Adipocyte (in vitro differentiated cells): ENCODE measurements at regions not wholly inside any gene's neighbourhood (a gene's known extent, or its start where the extent isn't known, plus 50 kb on each side); places are given as distances from the start of the nearest gene placed in this dataset.
A peak's percentile ranks its signal among the peaks of the same experiment; 100 is the strongest.
"Not testable (repeated sequence)": the region's sequence is repeated elsewhere in the genome, so short reads cannot be mapped to it uniquely, and the experiment has no call there.

Experiments used
- DNase-seq: peaks from one replicate; pipeline ENCODE4 v3.0.0-alpha.2; 2015; ENCODE audit warnings: low read depth
- H3K27me3 ChIP-seq: replicated peaks from 2 replicates; pipeline ENCODE4 v1.7.0; 2013; ENCODE audit warnings: mild to moderate bottlenecking, low read length, moderate library complexity; ENCODE audit not compliant: control insufficient read depth, insufficient read depth
- H3K36me3 ChIP-seq: 2 replicates; pipeline ENCODE4 v1.7.0; 2013; ENCODE audit warnings: low read length, mild to moderate bottlenecking, moderate library complexity; ENCODE audit not compliant: control insufficient read depth, insufficient read depth, severe bottlenecking
- H3K4me1 ChIP-seq: 2 replicates; pipeline ENCODE4 v1.7.0; 2013; ENCODE audit warnings: mild to moderate bottlenecking, low read length, moderate library complexity; ENCODE audit not compliant: control insufficient read depth, insufficient read depth
- H3K4me3 ChIP-seq: 2 replicates; pipeline ENCODE4 v1.7.0; 2013; ENCODE audit warnings: mild to moderate bottlenecking, low read length, moderate library complexity
- H3K9ac ChIP-seq: 2 replicates; pipeline ENCODE4 v1.7.0; 2013; ENCODE audit warnings: mild to moderate bottlenecking, low read length, moderate library complexity
- H3K9me3 ChIP-seq: 2 replicates; pipeline ENCODE4 v1.7.0; 2013; ENCODE audit warnings: mild to moderate bottlenecking, low read length, moderate library complexity; ENCODE audit not compliant: control insufficient read depth

DNA sequence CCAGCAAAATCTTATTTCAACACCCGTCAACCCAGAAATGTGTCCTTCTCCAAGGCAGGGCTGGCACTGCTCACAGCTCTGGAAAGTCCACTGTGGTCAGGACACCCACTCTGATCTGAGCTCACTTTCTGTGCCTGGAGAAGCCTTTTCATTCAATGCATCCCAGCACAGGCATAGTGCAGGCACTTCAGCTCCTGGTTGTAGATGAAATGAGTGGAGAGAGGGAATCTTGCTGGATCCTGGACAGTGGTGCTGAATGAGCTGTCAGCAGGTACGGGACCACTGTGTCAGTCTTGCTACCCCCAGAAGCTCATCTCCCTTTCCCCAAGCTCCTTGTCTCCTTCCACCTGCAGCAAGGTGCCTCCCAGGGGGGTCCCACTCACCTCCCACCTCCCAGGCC, 86.1 kb upstream of the SALL1 start:
- no peaks in the 10 kb centered on the region for H3K4me1 ChIP-seq
- no peaks in the 10 kb centered on the region for H3K9me3 ChIP-seq
- H3K36me3 ChIP-seq, result no peaks in the 10 kb centered on the region
- no peak for DNase-seq
- no peaks in the 10 kb centered on the region for H3K27me3 ChIP-seq
- H3K4me3 ChIP-seq, result no peak overlapping the region
- H3K9ac ChIP-seq, result no peak overlapping the region

DNA sequence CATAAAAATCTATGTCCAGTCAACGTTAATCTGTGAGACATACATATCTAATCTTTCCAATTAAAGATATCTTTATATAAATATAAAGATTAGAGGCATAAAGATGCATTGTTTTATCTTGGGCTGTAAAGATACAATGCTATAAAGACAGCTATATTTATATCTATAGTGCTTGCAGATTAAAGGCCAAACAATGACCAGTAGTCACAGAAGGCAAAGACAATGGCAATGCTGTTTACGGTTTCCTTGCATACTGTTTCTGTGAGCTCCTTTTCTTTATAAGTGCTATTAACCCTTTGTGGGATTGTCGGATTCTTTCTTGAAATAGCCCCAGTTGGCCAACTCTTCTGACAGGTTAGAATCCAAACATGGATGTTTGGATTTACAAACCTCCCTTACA, 85.5 kb upstream of the SALL1 start:
- no peaks in the 10 kb centered on the region for H3K27me3 ChIP-seq
- H3K9me3 ChIP-seq, result no peaks in the 10 kb centered on the region
- no peak overlapping the region for H3K4me3 ChIP-seq
- H3K4me1 ChIP-seq, result peaks cover 2% of the 10 kb centered on the region
- no peak overlapping the region for H3K9ac ChIP-seq
- H3K36me3 ChIP-seq, result no peaks in the 10 kb centered on the region
- DNase-seq, result no peak

DNA sequence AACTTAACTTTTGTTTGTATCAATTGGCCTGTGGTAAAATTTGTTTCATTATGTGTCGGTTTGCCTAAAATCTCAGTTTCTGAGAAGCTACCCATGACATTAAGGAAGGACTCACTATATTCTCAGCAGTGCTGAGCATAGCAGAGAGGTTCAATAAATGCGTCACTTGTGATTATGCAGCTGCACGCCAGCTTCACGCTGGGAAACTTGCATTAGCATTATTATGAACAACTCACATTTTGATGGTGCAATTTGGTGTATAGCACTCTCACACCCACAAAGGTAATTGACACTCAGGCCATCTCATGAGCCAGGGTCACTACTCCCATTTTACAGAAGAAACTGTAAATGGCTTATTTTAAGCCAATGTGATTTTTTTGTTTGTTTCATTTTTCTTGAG, 80.6 kb upstream of the SALL1 start:
- no peaks in the 10 kb centered on the region for H3K27me3 ChIP-seq
- H3K4me1 ChIP-seq, result peaks cover 8% of the 10 kb centered on the region
- no peaks in the 10 kb centered on the region for H3K9me3 ChIP-seq
- no peak overlapping the region for H3K9ac ChIP-seq
- H3K36me3 ChIP-seq, result no peaks in the 10 kb centered on the region
- DNase-seq, result no peak
- no peak overlapping the region for H3K4me3 ChIP-seq

DNA sequence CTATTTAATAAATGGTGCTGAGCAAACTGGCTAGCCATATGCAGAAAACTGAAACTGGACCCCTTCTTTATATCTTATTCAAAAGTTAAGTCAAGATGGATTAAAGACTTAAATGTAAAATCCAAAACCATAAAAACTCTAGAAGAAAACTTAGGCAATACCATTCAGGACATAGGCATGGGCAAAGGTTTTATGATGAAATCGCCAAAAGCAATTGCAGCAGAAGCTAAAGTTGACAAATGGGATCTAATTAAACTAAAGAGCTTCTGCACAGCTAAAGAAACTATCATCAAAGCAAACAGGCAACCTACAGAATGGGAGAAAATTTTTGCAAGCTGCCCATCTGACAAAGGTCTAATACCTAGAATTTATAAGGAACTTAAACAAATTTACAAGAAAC, 79.0 kb upstream of the SALL1 start:
- not testable (repeated sequence) for H3K4me1 ChIP-seq, H3K9ac ChIP-seq, H3K4me3 ChIP-seq

DNA sequence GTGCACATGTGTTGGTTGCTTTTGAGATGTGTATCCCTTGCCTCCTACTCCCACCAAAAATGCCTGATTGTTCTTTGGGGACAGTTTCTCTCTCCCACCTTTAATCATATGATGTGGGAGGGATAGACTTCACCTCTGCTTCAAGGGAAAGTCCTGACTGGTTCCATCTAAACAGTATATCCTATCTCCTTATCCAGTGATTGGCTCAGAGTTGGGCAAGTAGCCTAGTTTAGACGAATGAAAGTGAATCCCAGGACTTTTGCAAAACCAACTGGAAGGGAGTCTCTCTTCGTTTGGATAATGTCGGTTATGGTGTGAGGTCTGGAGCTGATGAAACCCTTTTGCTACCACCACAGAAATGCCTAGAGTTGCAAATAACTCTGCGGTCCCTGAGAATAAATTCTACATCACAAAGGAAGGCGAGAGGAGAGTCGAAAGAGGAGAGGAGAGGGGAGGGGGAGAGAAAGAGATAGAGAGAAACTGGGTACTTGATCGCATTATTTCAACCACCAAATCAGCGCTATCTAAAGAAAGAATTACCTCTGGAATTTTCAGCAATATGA, 77.1 kb upstream of the SALL1 start:
- no peak overlapping the region for H3K9ac ChIP-seq
- DNase-seq, result no peak

More for the DNA sequence above, 79.0 kb upstream of the SALL1 start:
- not testable (repeated sequence) for H3K9me3 ChIP-seq, H3K27me3 ChIP-seq, DNase-seq, H3K36me3 ChIP-seq

DNA sequence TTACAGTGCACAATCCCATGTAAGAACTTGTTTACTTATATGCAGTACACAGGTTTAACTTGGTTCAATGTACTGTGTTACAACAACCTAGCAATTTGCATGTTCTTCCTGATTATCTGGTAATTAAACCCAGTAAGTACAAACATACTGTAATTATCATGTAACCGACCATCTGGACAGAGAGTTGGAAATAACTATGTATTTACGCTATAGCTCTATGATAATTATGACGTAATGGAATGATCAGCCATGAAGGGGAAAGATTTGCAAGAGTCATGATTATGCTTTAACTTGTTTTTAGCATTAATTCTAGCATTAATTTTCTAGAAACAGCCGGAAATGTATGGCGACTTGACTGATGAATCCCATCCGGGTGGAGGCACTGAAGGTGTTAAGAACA, 74.8 kb upstream of the SALL1 start:
- Histone ChIP-seq H3K4me1 (peaks cover 3% of the 10 kb centered on the region), H3K9me3 (no peaks in the 10 kb centered on the region), H3K9ac (no peak overlapping the region), H3K27me3 (peaks cover 5% of the 10 kb centered on the region), H3K4me3 (no peak overlapping the region), H3K36me3 (no peaks in the 10 kb centered on the region)
- DNase-seq, result no peak

More for the DNA sequence above, 77.1 kb upstream of the SALL1 start:
- H3K4me3 ChIP-seq, result no peak overlapping the region
- H3K27me3 ChIP-seq, result peaks cover 5% of the 10 kb centered on the region
- no peaks in the 10 kb centered on the region for H3K9me3 ChIP-seq
- H3K4me1 ChIP-seq, result peaks cover 8% of the 10 kb centered on the region
- H3K36me3 ChIP-seq, result no peaks in the 10 kb centered on the region

DNA sequence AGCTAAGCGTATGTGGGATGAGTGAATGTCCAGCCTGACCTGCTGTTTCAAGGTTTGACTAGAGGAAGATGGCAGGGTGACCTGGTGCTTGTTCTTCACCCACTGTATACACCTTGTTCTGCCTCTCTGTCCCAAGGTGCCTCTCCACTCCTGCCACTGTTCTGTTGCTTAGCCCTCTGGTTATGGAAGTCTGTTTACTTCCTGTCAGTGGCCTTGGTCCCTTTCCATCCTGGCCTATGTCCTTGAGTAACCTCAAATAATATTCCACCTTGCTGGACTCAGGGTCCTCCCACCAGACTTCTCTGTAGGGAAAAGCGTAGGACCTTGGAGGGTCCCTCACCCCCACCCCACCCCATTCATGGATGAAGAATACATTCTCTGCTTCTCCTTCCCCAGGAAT, 73.2 kb upstream of the SALL1 start:
- H3K27me3 ChIP-seq, result peaks cover 5% of the 10 kb centered on the region

DNA sequence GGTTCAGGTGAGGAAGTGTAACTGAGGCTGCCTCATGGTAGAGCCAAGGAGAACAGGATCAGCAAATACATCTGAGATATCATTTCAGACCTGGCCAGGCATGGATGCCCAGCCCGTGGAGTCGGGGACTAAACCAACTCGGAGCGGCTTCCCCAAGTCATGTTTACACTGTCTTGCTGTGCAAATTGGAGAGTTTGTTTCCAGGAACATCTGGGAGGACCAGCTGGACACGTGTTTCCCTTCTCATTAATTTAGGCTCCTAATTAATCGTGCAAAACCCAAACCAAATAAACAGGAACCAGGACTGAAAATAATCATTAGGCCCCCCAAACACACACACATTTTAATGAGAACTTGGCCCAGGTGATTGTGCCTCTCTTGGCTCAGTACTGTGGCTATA, 70.9 kb upstream of the SALL1 start:
- H3K36me3 ChIP-seq, result no peaks in the 10 kb centered on the region

More for the DNA sequence above, 73.2 kb upstream of the SALL1 start:
- no peak for DNase-seq
- Histone ChIP-seq H3K4me3 (no peak overlapping the region), H3K4me1 (no peaks in the 10 kb centered on the region), H3K36me3 (no peaks in the 10 kb centered on the region), H3K9me3 (peaks cover under 1% of the 10 kb centered on the region), H3K9ac (no peak overlapping the region)

DNA sequence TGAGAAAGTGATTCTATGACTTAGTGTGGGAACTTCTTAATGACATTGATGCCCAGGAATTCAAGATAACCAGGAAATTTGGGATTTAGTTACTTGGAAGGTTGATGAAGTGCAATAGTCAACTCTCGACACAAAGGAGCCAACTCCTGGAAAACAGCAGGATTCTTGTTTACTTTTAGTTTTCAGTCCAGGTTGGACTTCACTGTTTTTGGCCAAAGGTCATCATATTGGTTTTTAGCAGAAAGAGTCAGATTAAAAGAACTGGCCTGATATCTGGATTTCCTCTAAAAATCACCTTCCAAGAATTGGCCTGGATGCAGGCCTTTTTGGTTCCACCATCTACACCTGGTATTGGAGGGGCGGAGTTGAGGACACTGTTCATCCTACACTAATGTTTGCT, 60.1 kb upstream of the SALL1 start:
- H3K4me3 ChIP-seq, result no peak overlapping the region
- H3K9me3 ChIP-seq, result peaks cover 9% of the 10 kb centered on the region
- no peak for DNase-seq
- no peaks in the 10 kb centered on the region for H3K36me3 ChIP-seq
- H3K4me1 ChIP-seq, result no peaks in the 10 kb centered on the region
- H3K27me3 ChIP-seq, result no peaks in the 10 kb centered on the region
- no peak overlapping the region for H3K9ac ChIP-seq

More for the DNA sequence above, 70.9 kb upstream of the SALL1 start:
- H3K9ac ChIP-seq, result no peak overlapping the region
- H3K4me3 ChIP-seq, result no peak overlapping the region
- no peaks in the 10 kb centered on the region for H3K4me1 ChIP-seq
- H3K27me3 ChIP-seq, result peaks cover 5% of the 10 kb centered on the region
- DNase-seq, result no peak
- H3K9me3 ChIP-seq, result peaks cover 24% of the 10 kb centered on the region

DNA sequence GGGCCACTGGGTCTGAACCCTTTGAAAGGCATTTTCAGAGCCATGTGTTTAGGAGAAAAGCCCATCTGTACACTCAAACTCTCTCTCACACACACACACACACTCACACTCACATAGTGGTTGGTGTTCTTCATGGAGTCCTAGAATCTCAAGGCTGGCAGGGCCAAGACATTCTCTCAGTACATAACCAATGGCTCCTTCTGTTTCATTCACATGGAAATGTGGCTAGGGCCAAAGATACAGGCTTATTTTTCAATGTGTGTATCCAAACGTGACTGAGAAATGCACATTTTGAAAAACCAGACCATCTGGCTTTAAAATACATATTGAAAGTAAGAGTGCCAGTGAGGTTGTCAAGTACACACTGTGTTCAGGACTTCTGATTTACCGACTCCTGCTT, 59.0 kb upstream of the SALL1 start:
- no peak for DNase-seq
- Histone ChIP-seq H3K4me1 (no peaks in the 10 kb centered on the region), H3K9ac (no peak overlapping the region), H3K4me3 (no peak overlapping the region), H3K36me3 (no peaks in the 10 kb centered on the region), H3K9me3 (peaks cover 8% of the 10 kb centered on the region), H3K27me3 (no peaks in the 10 kb centered on the region)

DNA sequence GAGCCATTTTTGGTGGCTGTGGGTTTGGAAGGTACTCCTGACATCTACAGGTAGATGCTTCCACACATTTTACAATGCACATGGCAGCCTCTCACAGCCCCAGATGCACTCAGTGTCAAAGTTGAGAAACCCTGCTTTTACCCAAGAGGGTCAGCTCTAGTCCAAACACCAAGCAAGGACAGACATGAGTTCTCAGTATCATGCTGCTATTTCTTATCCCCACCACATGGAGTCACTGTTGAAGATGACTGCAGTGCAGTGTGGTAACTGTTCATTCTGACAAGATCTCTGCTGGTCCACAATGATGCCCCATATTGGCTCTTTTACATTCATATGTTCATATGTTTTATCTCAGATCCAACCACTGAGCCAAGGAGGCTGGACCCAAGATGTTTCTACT, 50.5 kb upstream of the SALL1 start:
- peak overlapping the region; percentile 13 for H3K4me3 ChIP-seq
- no peaks in the 10 kb centered on the region for H3K4me1 ChIP-seq
- no peak overlapping the region for H3K9ac ChIP-seq
- no peaks in the 10 kb centered on the region for H3K27me3 ChIP-seq
- no peak for DNase-seq
- no peaks in the 10 kb centered on the region for H3K36me3 ChIP-seq
- peaks cover 27% of the 10 kb centered on the region for H3K9me3 ChIP-seq
